CD8-positive, alpha-beta memory T cell (primary cell): ENCODE measurements at regions not wholly inside any gene's neighbourhood (a gene's known extent, or its start where the extent isn't known, plus 50 kb on each side); places are given as distances from the start of the nearest gene placed in this dataset.
A peak's percentile ranks its signal among the peaks of the same experiment; 100 is the strongest.

Source experiments
- CTCF ChIA-PET: fragments of 350-600 bp; sonication (Branson Sonifier 250); formaldehyde crosslinking; loops from one replicate; lab custom pipeline; 2021; ENCODE audit warnings: antibody characterized with exemption; lab: Charles Lee
- POLR2A ChIA-PET: fragments of 350-600 bp; sonication (Branson Sonifier 250); formaldehyde crosslinking; loops from one replicate; lab custom pipeline; 2021; ENCODE audit warnings: antibody characterized with exemption; lab: Charles Lee
- DNase-seq, 5 donors: peaks; one replicate each; pipeline versions ENCODE4 v3.0.0 to v3.0.0-alpha.2; 2020 to 2022; ENCODE audit warnings: mixed read lengths in 1 of 5
- H3K27ac ChIP-seq: one replicate; pipeline ENCODE4 v1.7.0; 2013; ENCODE audit warnings: low read depth, mild to moderate bottlenecking, low read length, moderate library complexity
- H3K27me3 ChIP-seq: 2 replicates; pipeline ENCODE4 v1.7.0; 2013; ENCODE audit warnings: low read length, mild to moderate bottlenecking; ENCODE audit not compliant: insufficient read depth, poor library complexity, severe bottlenecking
- H3K36me3 ChIP-seq: 2 replicates; pipeline ENCODE4 v1.7.0; 2013; ENCODE audit warnings: mild to moderate bottlenecking, low read length, moderate library complexity; ENCODE audit not compliant: insufficient read depth
- H3K4me1 ChIP-seq: 2 replicates; pipeline ENCODE4 v1.7.0; 2013; ENCODE audit warnings: mild to moderate bottlenecking, low read length, moderate library complexity; ENCODE audit not compliant: insufficient read depth
- H3K4me3 ChIP-seq: 2 replicates; pipeline ENCODE4 v1.7.0; 2013; ENCODE audit warnings: mild to moderate bottlenecking, low read length
- H3K9me3 ChIP-seq: 2 replicates; pipeline ENCODE4 v1.7.0; 2013; ENCODE audit warnings: mild to moderate bottlenecking, low read length
- H3K27ac Mint-ChIP-seq, 8 donors: one replicate each; pipeline ENCODE4 v1.8.0; 2020 to 2021; ENCODE audit warnings: mixed read lengths in 8 of 8, mild to moderate bottlenecking in 6 of 8, inconsistent platforms in 3 of 8, moderate library complexity in 3 of 8
- H3K27me3 Mint-ChIP-seq, 2 donors: one replicate each; pipeline ENCODE4 v1.8.0; 2020 to 2021; ENCODE audit warnings: mixed read lengths in 2 of 2, mild to moderate bottlenecking in 1 of 2, moderate library complexity in 1 of 2
- H3K36me3 Mint-ChIP-seq, 3 donors: one replicate each; pipeline ENCODE4 v1.8.0; 2020 to 2021; ENCODE audit warnings: mixed read lengths in 3 of 3, inconsistent platforms in 1 of 3, mild to moderate bottlenecking in 1 of 3
- H3K4me1 Mint-ChIP-seq, 3 donors: one replicate each; pipeline ENCODE4 v1.8.0; 2020 to 2021; ENCODE audit warnings: mixed read lengths in 3 of 3, inconsistent platforms in 1 of 3, mild to moderate bottlenecking in 1 of 3
- H3K4me3 Mint-ChIP-seq, 7 donors: one replicate each; pipeline ENCODE4 v1.8.0; 2020 to 2021; ENCODE audit warnings: mixed read lengths in 7 of 7, mild to moderate bottlenecking in 6 of 7, moderate library complexity in 4 of 7, inconsistent platforms in 2 of 7
- H3K9me3 Mint-ChIP-seq, 5 donors: one replicate each; pipeline ENCODE4 v1.8.0; 2020 to 2022; ENCODE audit warnings: mixed read lengths in 5 of 5, mild to moderate bottlenecking in 3 of 5, moderate library complexity in 2 of 5, inconsistent platforms in 1 of 5

GRCh38 chr7:130982651-130983050 lies 248.6 kb upstream of the KLF14 start:
- no peak overlapping the region for H3K27ac ChIP-seq
- POLR2A ChIA-PET, result interaction anchor here (0.8 to 1.3 kb wide), 4 partner anchors 25 to 58 kb away, joined by 3 read pairs; no protein-coding TSS in a partner anchor
- H3K36me3 Mint-ChIP-seq, result peaks cover 0 to 54% (median 6%) of the 10 kb centered on the region in 3 donors
- H3K9me3 Mint-ChIP-seq, result no peaks in the 10 kb centered on the region
- peaks cover 72% of the 10 kb centered on the region for H3K4me1 ChIP-seq
- H3K4me3 ChIP-seq, result no peak overlapping the region
- no peak overlapping the region for H3K4me3 Mint-ChIP-seq
- no peaks in the 10 kb centered on the region for H3K36me3 ChIP-seq
- H3K27ac Mint-ChIP-seq, result no peak overlapping the region
- no peaks in the 10 kb centered on the region for H3K9me3 ChIP-seq
- no peaks in the 10 kb centered on the region for H3K27me3 ChIP-seq
- DNase-seq, result no peak
- CTCF ChIA-PET, result interaction anchor here (0.8 to 3.2 kb wide), 28 partner anchors 11 to 378 kb away, joined by 3 to 17 read pairs (median 3); no protein-coding TSS in a partner anchor
- H3K27me3 Mint-ChIP-seq, result no peaks in the 10 kb centered on the region
- H3K4me1 Mint-ChIP-seq, result peaks cover 14 to 44% (median 16%) of the 10 kb centered on the region in 3 donors

- peak overlapping the region in 4 of 7 donors; percentile 38 to 81 (median 56) for H3K4me3 Mint-ChIP-seq
Measured at GRCh38 chr7:130985361-130985760, 251.4 kb upstream of the KLF14 start.

GRCh38 chr7:130986261-130986690 lies 252.3 kb upstream of the KLF14 start:
- ChIA-PET CTCF (interaction anchor here (0.5 to 2.2 kb wide), 2 partner anchors 48 to 89 kb away, joined by 3 to 6 read pairs; no protein-coding TSS in a partner anchor), POLR2A (no interaction called here)
- peaks cover 0 to 58% (median 6%) of the 10 kb centered on the region in 3 donors for H3K36me3 Mint-ChIP-seq
- peak overlapping the region; percentile 48 for H3K27ac ChIP-seq
- peak in 2 of 5 donors; percentile 46 to 49 for DNase-seq
- H3K27me3 ChIP-seq, result no peaks in the 10 kb centered on the region
- H3K36me3 ChIP-seq, result no peaks in the 10 kb centered on the region
- H3K9me3 ChIP-seq, result no peaks in the 10 kb centered on the region
- peaks cover 93% of the 10 kb centered on the region for H3K4me1 ChIP-seq
- H3K27ac Mint-ChIP-seq, result peak overlapping the region; percentile 84 to 99 (median 92)
- H3K27me3 Mint-ChIP-seq, result peaks cover 0 to 1% of the 10 kb centered on the region in 2 donors
- peaks cover 13 to 65% (median 14%) of the 10 kb centered on the region in 3 donors for H3K4me1 Mint-ChIP-seq
- H3K4me3 Mint-ChIP-seq, result peak overlapping the region; percentile 12 to 81 (median 40)
- H3K9me3 Mint-ChIP-seq, result no peaks in the 10 kb centered on the region
- H3K4me3 ChIP-seq, result no peak overlapping the region

More at GRCh38 chr7:130985361-130985760, 251.4 kb upstream of the KLF14 start:
- Mint-ChIP-seq H3K4me1 (peaks cover 3 to 56% (median 5%) of the 10 kb centered on the region in 3 donors), H3K36me3 (peaks cover 0 to 52% (median 6%) of the 10 kb centered on the region in 3 donors), H3K27ac (peak overlapping the region; percentile 84 to 99 (median 92)), H3K27me3 (no peaks in the 10 kb centered on the region), H3K9me3 (no peaks in the 10 kb centered on the region)
- ChIA-PET CTCF (interaction anchor here (2.2 kb wide), 1 partner anchor 88 kb away, joined by 6 read pairs; no protein-coding TSS in a partner anchor), POLR2A (no interaction called here)
- Histone ChIP-seq H3K27me3 (no peaks in the 10 kb centered on the region), H3K36me3 (no peaks in the 10 kb centered on the region), H3K4me1 (peaks cover 83% of the 10 kb centered on the region), H3K27ac (peak overlapping the region; percentile 48), H3K4me3 (no peak overlapping the region), H3K9me3 (no peaks in the 10 kb centered on the region)
- no peak for DNase-seq

GRCh38 chr7:130987092-130987491 lies 253.1 kb upstream of the KLF14 start:
- DNase-seq, result no peak
- peaks cover 21 to 73% (median 22%) of the 10 kb centered on the region in 3 donors for H3K4me1 Mint-ChIP-seq
- no peaks in the 10 kb centered on the region for H3K27me3 ChIP-seq
- CTCF ChIA-PET, result interaction anchor here (0.7 kb wide), 1 partner anchor 76 kb away, joined by 3 read pairs; no protein-coding TSS in a partner anchor
- peaks cover 0 to 66% (median 7%) of the 10 kb centered on the region in 3 donors for H3K36me3 Mint-ChIP-seq
- H3K4me3 Mint-ChIP-seq, result peak overlapping the region in 5 of 7 donors; percentile 15 to 81 (median 33)
- H3K4me1 ChIP-seq, result peaks cover 93% of the 10 kb centered on the region
- no peaks in the 10 kb centered on the region for H3K36me3 ChIP-seq
- POLR2A ChIA-PET, result no interaction called here
- no peak overlapping the region for H3K4me3 ChIP-seq
- H3K9me3 ChIP-seq, result no peaks in the 10 kb centered on the region
- peaks cover 0 to 1% of the 10 kb centered on the region in 2 donors for H3K27me3 Mint-ChIP-seq
- peak overlapping the region; percentile 84 to 99 (median 92) for H3K27ac Mint-ChIP-seq
- H3K9me3 Mint-ChIP-seq, result no peaks in the 10 kb centered on the region
- H3K27ac ChIP-seq, result peak overlapping the region; percentile 48

GRCh38 chr7:130988443-130988842 lies 254.4 kb upstream of the KLF14 start:
- POLR2A ChIA-PET, result interaction anchor here (0.6 kb wide), 1 partner anchor 123 kb away, joined by 3 read pairs; no protein-coding TSS in a partner anchor
- Histone ChIP-seq H3K4me3 (no peak overlapping the region), H3K9me3 (no peaks in the 10 kb centered on the region), H3K36me3 (no peaks in the 10 kb centered on the region), H3K27me3 (no peaks in the 10 kb centered on the region), H3K4me1 (peaks cover 82% of the 10 kb centered on the region), H3K27ac (peak overlapping the region; percentile 61)
- peaks cover 29 to 79% (median 32%) of the 10 kb centered on the region in 3 donors for H3K4me1 Mint-ChIP-seq
- H3K9me3 Mint-ChIP-seq, result no peaks in the 10 kb centered on the region
- peak overlapping the region in 6 of 7 donors; percentile 9 to 55 (median 35) for H3K4me3 Mint-ChIP-seq
- CTCF ChIA-PET, result interaction anchor here (0.7 to 2.6 kb wide), 5 partner anchors 15 to 91 kb away, joined by 3 to 12 read pairs (median 4); no protein-coding TSS in a partner anchor
- peaks cover 0 to 1% of the 10 kb centered on the region in 2 donors for H3K27me3 Mint-ChIP-seq
- H3K27ac Mint-ChIP-seq, result peak overlapping the region; percentile 44 to 99 (median 92)
- peaks cover 0 to 76% (median 10%) of the 10 kb centered on the region in 3 donors for H3K36me3 Mint-ChIP-seq
- DNase-seq, result peak in 3 of 5 donors; percentile 49 to 61 (median 53)

GRCh38 chr7:130989101-130989795 lies 255.2 kb upstream of the KLF14 start:
- peak overlapping the region; percentile 10 to 68 (median 48) for H3K4me3 Mint-ChIP-seq
- H3K36me3 Mint-ChIP-seq, result peaks cover 0 to 80% (median 10%) of the 10 kb centered on the region in 3 donors
- Histone ChIP-seq H3K27ac (peak overlapping the region; percentile 61), H3K4me3 (no peak overlapping the region), H3K9me3 (no peaks in the 10 kb centered on the region), H3K27me3 (no peaks in the 10 kb centered on the region), H3K36me3 (no peaks in the 10 kb centered on the region), H3K4me1 (peaks cover 79% of the 10 kb centered on the region)
- H3K27ac Mint-ChIP-seq, result peak overlapping the region; percentile 44 to 99 (median 92)
- no peaks in the 10 kb centered on the region for H3K9me3 Mint-ChIP-seq
- ChIA-PET POLR2A (no interaction called here), CTCF (interaction anchor here (0.7 to 2.6 kb wide), 6 partner anchors 14 to 92 kb away, joined by 3 to 12 read pairs (median 4); no protein-coding TSS in a partner anchor)
- peaks cover 0 to 1% of the 10 kb centered on the region in 2 donors for H3K27me3 Mint-ChIP-seq
- H3K4me1 Mint-ChIP-seq, result peaks cover 37 to 81% (median 40%) of the 10 kb centered on the region in 3 donors
- DNase-seq, result peak in 1 of 5 donors; percentile 34

GRCh38 chr7:130990178-130990832 lies 256.3 kb upstream of the KLF14 start:
- H3K36me3 Mint-ChIP-seq, result peaks cover 0 to 80% (median 10%) of the 10 kb centered on the region in 3 donors
- H3K27ac ChIP-seq, result no peak overlapping the region
- peaks cover 0 to 1% of the 10 kb centered on the region in 2 donors for H3K27me3 Mint-ChIP-seq
- no peaks in the 10 kb centered on the region for H3K27me3 ChIP-seq
- no peaks in the 10 kb centered on the region for H3K9me3 ChIP-seq
- H3K36me3 ChIP-seq, result no peaks in the 10 kb centered on the region
- H3K4me3 ChIP-seq, result no peak overlapping the region
- peak overlapping the region; percentile 23 to 79 (median 51) for H3K4me3 Mint-ChIP-seq
- ChIA-PET POLR2A (no interaction called here), CTCF (interaction anchor here (1.1 to 2.6 kb wide), 3 partner anchors 30 to 93 kb away, joined by 4 to 12 read pairs (median 5); no protein-coding TSS in a partner anchor)
- H3K27ac Mint-ChIP-seq, result peak overlapping the region; percentile 74 to 99 (median 88)
- peak in 3 of 5 donors; percentile 41 to 45 (median 44) for DNase-seq
- no peaks in the 10 kb centered on the region for H3K9me3 Mint-ChIP-seq
- H3K4me1 ChIP-seq, result peaks cover 81% of the 10 kb centered on the region
- peaks cover 48 to 83% (median 50%) of the 10 kb centered on the region in 3 donors for H3K4me1 Mint-ChIP-seq
